ENCODE measurements at regions not wholly inside any gene's neighbourhood (a gene's known extent, or its start where the extent isn't known, plus 50 kb on each side); places are given as distances from the start of the nearest gene placed in this dataset.

GRCh38 chr6:93784794-93785693 lies 365.7 kb upstream of the EPHA7 start:
- TF ChIP-seq CTCF (IDR thresholded peaks at IDR 0.05; ENCODE audit: insufficient read depth, missing control alignments), result no peak
- DNase-seq (ENCODE audit: insufficient read length, low spot score) (no peak), FAIRE-seq (no peak)

GRCh38 chr6:93779086-93779841 lies 359.9 kb upstream of the EPHA7 start:
- DNase-seq (ENCODE audit: insufficient read length, low spot score), result no peak
- peak; percentile 6 for FAIRE-seq
- TF ChIP-seq CTCF (IDR thresholded peaks at IDR 0.05; ENCODE audit: insufficient read depth, missing control alignments), result no peak

GRCh38 chr6:93759190-93759589 lies 339.8 kb upstream of the EPHA7 start:
- DNase-seq (ENCODE audit: insufficient read length, low spot score) (no peak), FAIRE-seq (no peak)
- no peak for TF ChIP-seq CTCF (IDR thresholded peaks at IDR 0.05; ENCODE audit: insufficient read depth, missing control alignments)

GRCh38 chr6:93751969-93752368 lies 332.6 kb upstream of the EPHA7 start:
- no peak for DNase-seq (ENCODE audit: insufficient read length, low spot score)
- no peak for FAIRE-seq
- no peak for TF ChIP-seq CTCF (IDR thresholded peaks at IDR 0.05; ENCODE audit: insufficient read depth, missing control alignments)

GRCh38 chr6:93749930-93750329 lies 330.6 kb upstream of the EPHA7 start:
- TF ChIP-seq CTCF (IDR thresholded peaks at IDR 0.05; ENCODE audit: insufficient read depth, missing control alignments), result no peak
- FAIRE-seq, result no peak
- no peak for DNase-seq (ENCODE audit: insufficient read length, low spot score)

- DNase-seq (ENCODE audit: insufficient read length, low spot score) (no peak), FAIRE-seq (no peak)
- no peak for TF ChIP-seq CTCF (IDR thresholded peaks at IDR 0.05; ENCODE audit: insufficient read depth, missing control alignments)
These were observed 329.8 kb upstream of the EPHA7 start for GRCh38 chr6:93749191-93749590.

GRCh38 chr6:93746892-93747291 lies 327.5 kb upstream of the EPHA7 start:
- no peak for TF ChIP-seq CTCF (IDR thresholded peaks at IDR 0.05; ENCODE audit: insufficient read depth, missing control alignments)
- FAIRE-seq, result no peak
- no peak for DNase-seq (ENCODE audit: insufficient read length, low spot score)

Data from D721Med (cell line).